GM18520 (cell line): ENCODE measurements at regions not wholly inside any gene's neighbourhood (a gene's known extent, or its start where the extent isn't known, plus 50 kb on each side); places are given as distances from the start of the nearest gene placed in this dataset.

Experiments
- ATAC-seq: cut with Tn5 transposase; IDR thresholded peaks from one replicate; pipeline ENCODE4 v1.9.1; 2021; ENCODE audit not compliant: unreplicated experiment

DNA sequence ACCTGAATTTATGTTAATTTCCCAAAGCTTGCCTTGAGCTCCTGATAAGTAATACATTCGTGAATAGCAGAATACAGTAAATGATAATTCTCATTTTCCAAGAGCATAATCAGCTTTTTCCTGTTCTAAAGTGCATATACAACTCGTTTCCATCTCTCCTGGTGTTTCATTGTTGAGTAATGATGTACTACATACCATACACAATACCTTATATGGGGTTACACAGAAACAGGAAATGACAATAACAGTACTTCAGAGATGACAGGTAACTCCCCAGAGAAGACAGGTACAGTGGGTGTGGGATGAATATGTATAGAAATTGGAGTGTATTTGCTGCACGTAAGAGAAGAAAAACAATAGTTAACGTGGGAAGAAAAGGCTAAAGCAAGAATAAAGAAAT lies 287.1 kb downstream of the TENT4A start:
- ATAC-seq, result peak; percentile 55

DNA sequence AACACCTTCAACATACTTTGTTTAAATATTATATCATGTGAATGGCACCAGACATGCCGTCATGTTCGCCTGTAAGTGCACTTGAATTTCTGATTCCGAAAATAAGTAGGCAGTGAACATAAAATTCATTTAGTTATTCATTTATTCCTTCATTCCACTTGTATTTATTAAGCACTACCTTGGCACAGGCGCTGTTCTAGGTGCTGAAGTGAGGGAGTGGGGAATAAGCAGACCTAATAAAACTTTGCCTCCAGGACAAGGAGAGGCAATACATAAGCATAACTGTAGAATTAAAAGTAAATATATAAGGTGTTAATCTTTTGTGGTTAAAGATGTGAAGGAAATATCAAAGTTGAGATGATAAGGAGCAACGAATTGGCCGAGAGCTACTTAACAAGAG lies 297.4 kb downstream of the TENT4A start:
- ATAC-seq, result no peak

DNA sequence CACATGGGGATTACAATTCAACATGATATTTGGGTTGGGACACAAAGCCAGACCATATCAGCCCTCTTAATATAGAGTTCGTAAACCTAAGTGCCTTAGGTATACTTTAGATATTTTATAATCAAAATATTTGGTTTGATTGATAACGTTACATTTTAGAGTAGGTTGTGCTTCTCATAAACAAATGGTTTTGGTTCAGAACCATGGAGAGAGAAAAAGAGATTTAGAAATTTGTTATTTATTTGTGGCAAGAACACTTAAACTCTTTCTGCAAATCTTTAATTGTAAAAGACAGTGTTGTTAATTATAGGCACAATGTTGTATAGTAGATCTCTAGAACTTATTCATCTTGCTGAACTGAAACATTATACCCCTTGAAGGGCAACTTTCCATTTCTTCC lies 298.8 kb downstream of the TENT4A start:
- ATAC-seq, result no peak

DNA sequence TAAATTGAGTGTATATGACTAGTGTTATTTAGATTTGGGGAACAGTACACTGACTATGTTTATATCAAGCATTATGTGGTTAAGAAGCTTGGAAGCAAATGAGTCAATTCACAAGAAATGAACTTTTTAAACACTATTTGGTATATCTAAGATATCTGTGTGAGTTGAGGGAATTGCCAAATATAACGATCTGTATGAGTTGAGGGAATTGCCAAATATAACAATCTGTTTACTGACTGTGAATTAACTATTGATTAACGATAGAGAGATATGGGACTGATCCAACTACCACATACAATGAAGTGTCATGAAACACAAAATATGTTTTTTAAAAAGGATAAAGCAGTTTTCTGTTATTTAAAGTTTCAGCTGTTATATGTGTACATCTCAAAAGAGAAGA lies 301.4 kb downstream of the TENT4A start:
- no peak for ATAC-seq

GRCh38 chr5:7015586-7016256 lies 302.5 kb downstream of the TENT4A start:
- no peak for ATAC-seq

DNA sequence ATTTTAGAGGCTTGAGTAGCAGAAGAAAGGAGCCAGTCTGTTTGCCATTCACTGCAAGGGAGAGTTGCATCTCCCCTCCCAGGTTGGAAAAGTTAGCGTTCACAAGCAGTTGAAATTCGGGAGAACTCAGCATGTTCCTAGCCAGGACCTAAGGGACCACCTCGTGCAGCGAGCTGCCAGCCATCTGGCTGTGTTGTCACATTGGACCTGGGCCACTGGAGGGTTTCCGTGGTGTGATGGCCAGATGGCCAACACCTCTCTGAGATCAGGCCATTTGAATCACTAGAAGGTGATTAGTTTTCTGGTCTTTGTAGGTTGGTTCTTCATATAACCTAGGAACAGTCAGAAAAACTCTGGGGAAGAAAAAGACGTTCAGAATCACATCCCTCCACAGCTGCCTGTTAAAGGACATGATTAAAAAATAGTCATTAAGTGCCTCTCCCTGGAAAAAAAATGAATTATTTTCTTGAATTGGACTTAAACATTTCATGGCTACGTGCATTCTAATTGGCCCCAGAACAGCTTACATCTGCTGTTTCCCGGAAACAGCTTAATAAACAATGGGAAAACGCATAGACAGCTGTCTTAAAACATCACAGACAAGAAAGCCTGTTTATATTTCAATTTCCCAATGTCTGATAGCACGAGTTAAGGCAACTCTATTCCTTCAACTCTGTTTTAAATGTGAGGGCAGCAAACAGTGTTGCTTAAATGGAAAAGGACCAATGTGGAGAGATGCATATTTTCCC lies 303.9 kb downstream of the TENT4A start:
- no peak for ATAC-seq

DNA sequence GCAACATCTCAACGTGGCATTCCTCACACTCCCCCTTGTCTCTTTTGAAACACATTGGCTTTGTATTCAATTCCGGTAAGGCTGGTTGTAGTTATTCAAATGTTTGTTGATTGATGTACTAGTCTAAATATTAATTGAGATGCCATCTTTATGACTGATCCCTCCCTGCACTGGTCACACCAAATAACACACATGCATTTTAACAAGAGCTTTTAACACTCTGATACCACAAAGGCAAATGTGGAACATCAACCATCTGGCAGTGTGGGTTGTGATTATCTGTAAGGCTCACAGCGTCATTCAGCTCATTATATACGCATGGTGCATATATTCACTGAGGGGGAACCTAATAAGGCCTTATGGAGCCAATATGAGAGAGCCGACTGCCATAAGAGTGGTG lies 305.0 kb downstream of the TENT4A start:
- no peak for ATAC-seq

DNA sequence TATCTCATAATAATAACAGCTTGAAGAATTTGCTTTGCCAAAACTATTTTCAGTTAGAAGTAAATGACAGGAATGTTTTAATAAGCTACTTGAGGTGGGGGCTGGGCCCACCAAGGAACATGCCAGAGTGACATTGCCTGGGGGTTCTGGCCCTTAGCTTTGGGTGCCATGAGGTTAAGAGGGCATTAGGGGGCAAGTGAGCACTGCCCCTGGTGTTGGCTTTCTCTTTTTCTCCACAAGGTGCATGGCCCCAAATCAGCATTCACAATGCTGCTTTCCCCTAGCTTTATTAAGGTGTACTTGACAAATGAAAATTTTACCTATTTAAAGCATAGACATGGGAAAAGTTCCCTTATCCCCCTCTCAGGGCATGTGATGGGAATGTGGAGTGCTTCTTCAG lies 305.4 kb downstream of the TENT4A start:
- ATAC-seq, result no peak

GRCh38 chr5:7036192-7036835 lies 323.1 kb downstream of the TENT4A start:
- ATAC-seq, result no peak

- ATAC-seq, result no peak
These were observed 325.8 kb downstream of the TENT4A start for GRCh38 chr5:7039074-7039473.

- no peak for ATAC-seq
These were observed 326.9 kb downstream of the TENT4A start for GRCh38 chr5:7040111-7040510.

- no peak for ATAC-seq
These were observed 330.6 kb downstream of the TENT4A start for GRCh38 chr5:7043797-7044196.

DNA sequence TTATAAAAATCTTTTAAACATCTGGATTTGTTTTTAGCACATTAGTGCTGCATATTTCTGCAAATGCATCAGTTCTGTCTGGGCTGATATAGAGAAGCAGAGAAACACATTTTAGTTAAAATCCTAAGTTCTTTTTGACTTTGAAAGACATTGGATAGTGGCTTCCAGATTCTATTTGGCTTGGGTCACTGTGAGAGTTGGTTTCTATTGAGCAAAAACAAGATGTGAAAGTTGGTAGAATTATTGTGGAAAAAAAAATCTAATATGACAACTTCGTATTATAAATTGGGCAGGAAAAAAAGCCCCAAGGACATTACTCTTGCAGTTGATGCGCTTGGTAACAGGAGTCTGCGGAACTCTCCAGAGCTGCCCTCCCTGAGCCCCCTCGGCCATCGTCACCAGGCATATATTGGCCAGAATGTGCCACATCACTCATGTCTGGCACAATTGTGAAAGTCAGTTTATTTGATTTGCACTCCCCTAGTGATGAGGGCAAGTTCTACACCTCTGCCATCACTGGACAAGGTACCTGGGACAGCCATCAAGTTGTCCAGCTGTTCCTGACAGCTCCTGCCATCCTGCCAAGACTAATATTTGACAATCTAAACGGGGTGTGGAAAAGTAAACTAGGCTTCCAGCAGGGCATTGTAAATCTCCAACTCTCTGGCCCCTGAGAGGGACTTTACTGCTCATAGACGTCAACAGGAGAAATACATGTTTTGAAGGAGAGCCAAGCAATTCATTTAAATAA lies 334.5 kb downstream of the TENT4A start:
- ATAC-seq, result no peak

DNA sequence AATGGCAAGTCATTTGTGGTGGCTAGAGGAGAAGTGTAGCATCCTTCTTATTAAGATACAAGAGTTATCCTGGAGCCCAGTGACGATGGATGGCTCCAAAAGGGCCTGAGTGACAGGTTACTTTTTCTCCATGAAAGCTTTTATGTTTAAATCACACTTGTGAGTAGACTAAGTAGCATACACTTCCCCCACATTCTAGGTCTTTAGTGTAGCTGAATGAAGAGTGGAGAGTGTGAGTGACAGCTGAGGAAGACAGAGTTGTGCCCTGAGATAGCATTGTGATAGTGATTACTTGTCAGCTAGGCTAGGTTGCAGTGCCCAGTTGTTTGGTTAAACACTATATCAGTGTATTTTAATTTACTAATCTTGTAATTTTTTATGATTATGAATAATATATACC lies 337.8 kb downstream of the TENT4A start:
- ATAC-seq, result no peak

DNA sequence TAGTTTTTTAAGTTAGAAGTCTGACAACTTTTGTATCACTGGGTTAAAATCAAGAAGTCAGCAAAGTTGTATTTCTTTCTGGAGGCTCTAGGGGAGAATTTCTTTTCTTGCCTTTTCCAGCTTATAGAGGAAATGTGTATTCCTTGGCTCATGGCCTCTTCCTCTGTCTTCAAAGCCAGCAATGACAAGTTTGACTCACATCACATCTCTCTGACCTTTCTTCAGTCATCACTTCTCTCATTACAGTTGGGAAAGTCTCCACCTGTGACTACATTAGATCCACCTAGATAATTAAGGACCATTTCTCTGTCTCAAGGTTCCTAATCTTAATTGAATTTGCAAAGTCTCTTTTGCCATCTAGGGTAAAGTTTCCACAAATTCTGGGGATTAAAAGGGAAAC lies 339.9 kb downstream of the TENT4A start:
- ATAC-seq, result no peak

GRCh38 chr5:7053528-7054209 lies 340.4 kb downstream of the TENT4A start:
- no peak for ATAC-seq

GRCh38 chr5:7066471-7067235 lies 329.3 kb upstream of the ADCY2 start:
- ATAC-seq, result no peak

GRCh38 chr5:7068156-7068555 lies 327.8 kb upstream of the ADCY2 start:
- ATAC-seq, result no peak

DNA sequence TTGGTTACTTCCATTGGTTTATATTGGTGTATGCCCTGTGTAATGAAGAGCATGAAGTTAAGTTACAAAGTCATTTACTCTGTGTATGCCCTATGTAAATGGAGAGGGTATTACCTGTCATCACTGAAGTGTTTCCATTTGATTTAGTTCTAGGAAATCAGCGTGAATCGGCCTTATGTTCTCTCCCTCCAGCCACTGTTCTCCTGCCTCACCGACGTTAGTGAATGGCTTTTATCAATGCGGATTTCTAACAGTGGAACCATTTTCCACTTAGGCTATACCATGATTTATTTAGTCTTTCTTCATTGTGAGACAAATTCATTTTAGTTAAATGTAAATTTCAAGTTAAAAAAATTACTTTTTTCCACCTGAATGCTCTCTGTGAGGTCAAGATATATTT lies 327.0 kb upstream of the ADCY2 start:
- no peak for ATAC-seq

GRCh38 chr5:7072188-7072587 lies 323.8 kb upstream of the ADCY2 start:
- no peak for ATAC-seq
